BLaER1 treated with 17β-estradiol and CSF1 and Interleukin-3, amounts not matched to agents 10 nM and 100 nM (cell line): ENCODE measurements at regions not wholly inside any gene's neighbourhood (a gene's known extent, or its start where the extent isn't known, plus 50 kb on each side); places are given as distances from the start of the nearest gene placed in this dataset.

Source experiments
- H3K27ac ChIP-seq, 11 experiments: shearing (Covaris generic); formaldehyde crosslinking; 2 replicates each; pipeline ENCODE4 v1.8.1; 2022
- H3K27me3 ChIP-seq, 11 experiments: shearing (Covaris generic); formaldehyde crosslinking; 2 replicates each; pipeline ENCODE4 v1.8.1; 2022
- H3K36me3 ChIP-seq, 11 experiments: shearing (Covaris generic); formaldehyde crosslinking; 2 replicates each; pipeline ENCODE4 v1.8.1; 2022
- H3K4me1 ChIP-seq, 10 experiments: shearing (Covaris generic); formaldehyde crosslinking; 2 replicates each; pipeline ENCODE4 v1.8.1; 2022
- H3K4me2 ChIP-seq, 11 experiments: shearing (Covaris generic); formaldehyde crosslinking; 2 replicates each; pipeline ENCODE4 v1.8.1; 2022
- H3K4me3 ChIP-seq, 10 experiments: shearing (Covaris generic); formaldehyde crosslinking; 2 replicates each; pipeline ENCODE4 v1.8.1; 2022
- H3K9ac ChIP-seq, 11 experiments: shearing (Covaris generic); formaldehyde crosslinking; 2 replicates each; pipeline ENCODE4 v1.8.1; 2022
- H3K9me3 ChIP-seq, 11 experiments: shearing (Covaris generic); formaldehyde crosslinking; replicated peaks in 1 of 11; 2 replicates each; pipeline ENCODE4 v1.8.1; 2022
- H4K20me1 ChIP-seq, 11 experiments: shearing (Covaris generic); formaldehyde crosslinking; 2 replicates each; pipeline ENCODE4 v1.8.1; 2022
- Cebpa-rat ChIP-seq, 11 experiments: shearing (Covaris generic); IDR thresholded peaks; 2 replicates each; pipeline ENCODE4 v1.8.1; 2022

- Histone ChIP-seq H3K4me1 (no peaks in the 10 kb centered on the region), H3K27ac (no peak overlapping the region), H4K20me1 (no peaks in the 10 kb centered on the region), H3K4me3 (no peak overlapping the region), H3K9ac (no peak overlapping the region), H3K9me3 (no peaks in the 10 kb centered on the region), H3K36me3 (no peaks in the 10 kb centered on the region), H3K27me3 (no peaks in the 10 kb centered on the region), H3K4me2 (no peak overlapping the region)
- no peak for TF ChIP-seq Cebpa-rat (IDR thresholded peaks at IDR 0.05)
These were observed 559.8 kb upstream of the REG3G start for GRCh38 chr2:78465707-78466106.

- Histone ChIP-seq H3K9ac (no peak overlapping the region), H3K4me3 (no peak overlapping the region), H3K27ac (no peak overlapping the region), H4K20me1 (no peaks in the 10 kb centered on the region), H3K4me1 (no peaks in the 10 kb centered on the region), H3K4me2 (no peak overlapping the region), H3K9me3 (no peaks in the 10 kb centered on the region), H3K36me3 (no peaks in the 10 kb centered on the region), H3K27me3 (no peaks in the 10 kb centered on the region)
- TF ChIP-seq Cebpa-rat (IDR thresholded peaks at IDR 0.05), result no peak
These were observed 548.8 kb upstream of the REG3G start for GRCh38 chr2:78476619-78477229.

DNA sequence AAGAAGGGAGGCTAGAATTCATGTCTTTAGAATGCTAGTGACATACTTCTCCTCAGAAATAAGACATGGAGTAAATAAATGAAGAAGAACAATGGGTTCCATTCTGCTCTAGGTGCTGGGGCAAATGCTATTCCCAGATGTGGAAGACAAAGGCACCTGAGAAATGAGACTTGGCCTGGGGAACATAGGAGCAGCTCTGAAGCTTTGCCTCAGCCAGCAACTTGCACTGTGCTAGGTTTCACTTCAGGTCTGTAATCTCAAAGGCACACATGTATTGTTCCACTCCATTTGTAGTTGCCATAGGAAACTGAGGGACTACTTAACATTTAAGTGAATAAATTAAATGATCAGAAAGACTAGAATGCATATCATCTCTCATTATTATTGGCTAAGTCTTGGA is 538.9 kb upstream of the REG3G start:
- Histone ChIP-seq H3K27ac (no peak overlapping the region), H3K36me3 (no peaks in the 10 kb centered on the region), H3K4me3 (no peak overlapping the region), H3K27me3 (no peaks in the 10 kb centered on the region), H4K20me1 (no peaks in the 10 kb centered on the region), H3K9ac (no peak overlapping the region), H3K4me2 (no peak overlapping the region), H3K9me3 (no peaks in the 10 kb centered on the region), H3K4me1 (no peaks in the 10 kb centered on the region)
- TF ChIP-seq Cebpa-rat (IDR thresholded peaks at IDR 0.05), result no peak

DNA sequence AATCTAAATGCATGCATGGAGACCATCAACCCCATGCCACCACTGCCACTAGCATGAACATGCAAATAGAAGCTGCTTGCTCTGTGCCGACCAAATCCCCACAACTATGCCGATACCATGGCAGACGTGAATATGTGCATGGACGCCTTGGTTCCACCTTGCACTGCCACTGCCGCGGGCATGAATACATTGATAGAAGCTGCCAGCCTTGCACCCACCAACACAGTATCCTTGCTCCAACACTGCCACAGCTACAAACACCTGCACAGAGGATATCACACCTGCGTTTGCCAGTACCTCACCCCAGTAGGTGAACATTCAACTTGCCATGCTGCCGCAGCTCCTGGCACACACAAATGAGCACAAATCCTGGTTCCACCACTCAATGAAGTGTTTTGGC is 527.4 kb upstream of the REG3G start:
- Histone ChIP-seq H3K4me2 (no peak overlapping the region), H3K27ac (no peak overlapping the region), H3K9ac (no peak overlapping the region), H3K4me3 (no peak overlapping the region), H3K27me3 (no peaks in the 10 kb centered on the region), H3K36me3 (no peaks in the 10 kb centered on the region), H4K20me1 (no peaks in the 10 kb centered on the region), H3K9me3 (no peaks in the 10 kb centered on the region), H3K4me1 (no peaks in the 10 kb centered on the region)
- TF ChIP-seq Cebpa-rat (IDR thresholded peaks at IDR 0.05), result no peak

DNA sequence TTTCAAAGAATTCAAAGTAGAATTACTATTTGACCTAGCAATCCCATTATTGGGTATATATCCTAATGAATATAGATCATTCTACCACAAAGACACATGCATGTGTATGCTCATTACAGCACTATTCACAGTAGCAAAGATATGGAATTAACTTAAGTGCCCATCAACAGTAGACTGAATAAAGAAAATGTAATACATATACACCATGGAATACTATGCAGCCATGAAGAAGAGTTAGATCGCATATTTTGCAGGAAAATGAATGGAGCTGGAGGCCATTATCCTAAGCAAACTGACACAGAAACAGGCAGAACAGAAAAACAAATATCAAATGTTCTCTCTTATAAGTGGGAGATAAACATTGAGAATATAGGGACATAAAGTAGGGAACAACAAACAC is 519.2 kb upstream of the REG3G start:
- Histone ChIP-seq H3K4me1 (no peaks in the 10 kb centered on the region), H3K27ac (no peak overlapping the region), H3K9me3 (no peaks in the 10 kb centered on the region; a peak in 1 of 22 replicates), H3K36me3 (no peaks in the 10 kb centered on the region), H3K27me3 (no peaks in the 10 kb centered on the region), H3K4me2 (no peak overlapping the region), H4K20me1 (no peaks in the 10 kb centered on the region), H3K9ac (no peak overlapping the region), H3K4me3 (no peak overlapping the region)
- no peak for TF ChIP-seq Cebpa-rat (IDR thresholded peaks at IDR 0.05)

DNA sequence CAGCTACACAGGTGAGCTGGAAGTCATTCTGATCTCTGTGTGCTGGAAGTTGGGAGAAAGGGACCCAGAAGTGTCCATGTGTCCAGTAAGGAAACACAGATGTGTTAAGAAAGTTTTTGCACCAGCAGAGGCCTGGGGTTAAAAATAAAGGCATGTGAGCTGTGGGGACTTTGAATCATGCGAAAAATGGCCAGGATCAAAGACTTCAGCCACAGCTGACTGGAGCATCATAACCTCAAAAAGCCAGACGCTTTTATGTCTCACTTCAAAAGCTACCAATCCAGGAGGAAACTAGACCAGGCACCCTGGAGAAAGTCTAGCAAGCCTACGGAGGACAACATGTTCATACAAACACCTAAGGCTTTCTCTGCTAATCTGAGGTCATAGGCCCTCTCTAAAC is 503.6 kb upstream of the REG3G start:
- Histone ChIP-seq H3K9me3 (no peaks in the 10 kb centered on the region), H3K9ac (no peak overlapping the region), H3K4me1 (peaks cover 0 to 8% (median 0%) of the 10 kb centered on the region in 10 experiments; a peak in 2 of 20 replicates), H3K4me3 (no peak overlapping the region), H3K36me3 (no peaks in the 10 kb centered on the region), H3K27me3 (no peaks in the 10 kb centered on the region), H3K27ac (no peak overlapping the region), H4K20me1 (no peaks in the 10 kb centered on the region), H3K4me2 (no peak overlapping the region)
- no peak for TF ChIP-seq Cebpa-rat (IDR thresholded peaks at IDR 0.05)

DNA sequence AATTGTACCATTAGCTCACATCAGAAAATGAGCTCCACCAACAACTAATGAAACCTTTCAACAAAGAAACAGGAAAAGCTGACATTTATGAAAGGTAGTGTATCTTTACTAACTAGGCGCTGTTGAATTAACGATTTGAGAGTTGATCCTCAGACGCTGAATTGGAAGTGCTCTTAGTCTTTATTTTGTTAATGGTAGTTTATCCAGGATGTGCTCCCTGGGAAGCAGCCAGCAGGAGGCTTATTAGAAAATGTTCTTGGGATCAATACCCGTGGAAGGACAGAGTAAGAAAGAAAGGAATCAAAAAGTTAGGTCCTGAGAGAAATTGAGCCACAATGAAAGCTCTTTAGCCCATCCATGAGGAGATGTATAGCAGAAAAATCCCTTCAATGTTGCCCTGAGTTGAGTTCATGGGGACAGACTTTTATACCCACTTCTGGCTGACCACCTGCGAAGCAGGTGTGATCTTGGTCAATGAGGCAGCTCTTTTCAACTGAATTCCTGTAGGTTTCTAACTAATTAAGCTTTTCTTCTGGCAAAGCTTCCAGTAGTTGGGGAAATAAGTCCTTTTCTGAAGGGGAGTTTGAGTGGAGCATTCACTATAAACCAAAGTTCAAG is 492.6 kb upstream of the REG3G start:
- no peak for TF ChIP-seq Cebpa-rat (IDR thresholded peaks at IDR 0.05)
- Histone ChIP-seq H3K9ac (no peak overlapping the region), H3K4me3 (no peak overlapping the region), H3K27me3 (no peaks in the 10 kb centered on the region), H3K27ac (no peak overlapping the region), H3K4me1 (no peaks in the 10 kb centered on the region), H3K9me3 (no peaks in the 10 kb centered on the region), H3K4me2 (no peak overlapping the region), H4K20me1 (no peaks in the 10 kb centered on the region; a peak in 1 of 22 replicates), H3K36me3 (no peaks in the 10 kb centered on the region)

DNA sequence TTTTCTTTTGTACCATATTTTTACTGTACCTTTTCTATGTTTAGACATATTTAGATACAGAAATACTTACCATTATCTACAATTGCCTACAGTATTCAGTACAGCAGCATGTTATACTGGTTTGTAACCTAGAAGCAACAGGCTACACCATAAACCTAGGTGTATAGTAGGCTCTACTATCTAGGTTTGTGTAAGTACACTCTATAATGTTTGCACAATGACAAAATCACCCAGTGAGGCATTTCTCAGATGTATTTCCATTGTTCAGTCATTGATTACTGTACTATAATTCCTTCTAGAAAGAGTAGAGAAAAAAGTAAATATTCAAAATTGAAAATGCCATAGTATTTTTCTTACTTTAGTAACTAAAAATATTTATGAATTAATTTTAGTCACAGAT is 490.1 kb upstream of the REG3G start:
- Histone ChIP-seq H3K27me3 (no peaks in the 10 kb centered on the region), H3K4me2 (no peak overlapping the region), H3K4me3 (no peak overlapping the region), H3K9me3 (no peaks in the 10 kb centered on the region), H3K36me3 (no peaks in the 10 kb centered on the region), H3K9ac (no peak overlapping the region), H3K4me1 (no peaks in the 10 kb centered on the region), H3K27ac (no peak overlapping the region), H4K20me1 (no peaks in the 10 kb centered on the region)
- no peak for TF ChIP-seq Cebpa-rat (IDR thresholded peaks at IDR 0.05)

DNA sequence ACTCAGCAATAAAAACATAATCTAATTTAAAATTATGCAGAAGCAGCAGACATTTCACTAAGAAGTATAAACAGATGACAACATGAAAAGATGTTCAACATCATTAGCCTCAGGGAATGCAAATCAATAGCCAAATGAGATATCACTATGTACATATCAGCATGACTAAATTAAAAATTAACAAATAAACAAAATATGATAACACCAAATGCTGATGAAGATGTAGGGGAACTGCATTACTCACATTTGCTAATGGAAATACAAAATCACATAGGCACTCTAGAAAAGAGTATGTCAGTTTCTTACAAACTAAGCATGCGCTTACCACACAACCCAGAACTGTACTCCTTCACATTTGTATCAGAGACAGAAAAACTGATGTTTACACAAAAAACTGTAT is 487.2 kb upstream of the REG3G start:
- no peak overlapping the region for H3K27ac ChIP-seq
- H3K4me2 ChIP-seq, result no peak overlapping the region
- no peak for TF ChIP-seq Cebpa-rat (IDR thresholded peaks at IDR 0.05)
- no peaks in the 10 kb centered on the region for H3K36me3 ChIP-seq
- H3K9ac ChIP-seq, result no peak overlapping the region
- H4K20me1 ChIP-seq, result no peaks in the 10 kb centered on the region
- no peaks in the 10 kb centered on the region for H3K27me3 ChIP-seq
- no peaks in the 10 kb centered on the region for H3K4me1 ChIP-seq
- no peak overlapping the region for H3K4me3 ChIP-seq
- H3K9me3 ChIP-seq, result peaks cover 0 to 5% (median 0%) of the 10 kb centered on the region in 11 experiments; a peak in 3 of 22 replicates

DNA sequence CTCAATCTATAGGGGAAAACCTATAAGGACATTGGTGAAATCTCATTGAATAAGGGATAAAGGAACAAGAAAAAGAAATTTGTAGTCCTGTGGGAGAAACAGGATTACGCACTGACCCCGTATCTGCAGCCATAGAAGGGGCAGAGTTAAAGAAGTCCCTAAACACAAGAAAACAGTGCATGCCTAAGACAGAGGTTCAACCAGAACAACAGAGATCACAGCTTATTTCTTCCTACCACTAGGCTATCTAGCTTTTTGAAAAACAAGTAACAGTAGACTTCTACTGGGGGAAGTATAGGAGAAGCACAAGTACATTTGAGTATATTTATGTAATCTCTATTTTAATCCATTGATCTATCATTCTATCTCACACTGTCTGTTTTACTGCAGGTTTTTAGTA is 485.2 kb upstream of the REG3G start:
- Histone ChIP-seq H3K4me2 (no peak overlapping the region), H3K4me3 (no peak overlapping the region), H3K27me3 (no peaks in the 10 kb centered on the region), H3K9me3 (peaks cover 0 to 5% (median 0%) of the 10 kb centered on the region in 11 experiments; a peak in 3 of 22 replicates), H4K20me1 (no peaks in the 10 kb centered on the region), H3K4me1 (no peaks in the 10 kb centered on the region), H3K36me3 (no peaks in the 10 kb centered on the region), H3K27ac (no peak overlapping the region), H3K9ac (no peak overlapping the region)
- TF ChIP-seq Cebpa-rat (IDR thresholded peaks at IDR 0.05), result no peak
